ENCODE measurements at regions not wholly inside any gene's neighbourhood (a gene's known extent, or its start where the extent isn't known, plus 50 kb on each side); places are given as distances from the start of the nearest gene placed in this dataset.

- H3T11ph ChIP-seq (ENCODE audit: low read length) = no peak overlapping the region
- H2BK12ac ChIP-seq (ENCODE audit: insufficient read length, low read depth, low read length) = no peak overlapping the region
- Mint-ChIP-seq H3K4me3 (no peak overlapping the region), H3K27ac (peak overlapping the region in 1 of 3 experiments; percentile 56; a peak in 1 of 7 replicates), H3K4me1 (peaks cover 29 to 31% of the 10 kb centered on the region in 2 experiments), H3K9me3 (no peaks in the 10 kb centered on the region), H3K27me3 (ENCODE audit: low read depth) (no peaks in the 10 kb centered on the region), H3K36me3 (ENCODE audit: insufficient read depth in 1 of 3, low read depth in 3 of 3) (no peaks in the 10 kb centered on the region)
- no peak overlapping the region for H3K18ac ChIP-seq (ENCODE audit: insufficient read length, low read depth, low read length)
- H3K27me3 ChIP-seq (ENCODE audit: insufficient read depth, low read length) = no peaks in the 10 kb centered on the region
- H3K79me2 ChIP-seq (ENCODE audit: insufficient read depth, low read length) = no peaks in the 10 kb centered on the region
- no peak overlapping the region for H2AFZ ChIP-seq (ENCODE audit: low read length)
- no peak overlapping the region for H2BK15ac ChIP-seq (ENCODE audit: low read depth, low read length)
- H2BK20ac ChIP-seq (ENCODE audit: low read depth, low read length, poor library complexity, severe bottlenecking) = no peak overlapping the region
- no peak overlapping the region for H4K8ac ChIP-seq (replicated peaks; ENCODE audit: insufficient read length, low read depth, low read length)
- no peaks in the 10 kb centered on the region for H3K9me3 ChIP-seq (ENCODE audit: control insufficient read depth, low read depth, low read length)
- peak; percentile 34 for DNase-seq
- H4K20me1 ChIP-seq (ENCODE audit: control insufficient read depth, insufficient read depth, insufficient read length) = no peaks in the 10 kb centered on the region
- no peak overlapping the region for H4K91ac ChIP-seq (ENCODE audit: insufficient read length, low read depth, low read length)
- H3K4ac ChIP-seq (ENCODE audit: low read depth, low read length) = no peak overlapping the region
- no peak overlapping the region for H4K5ac ChIP-seq (ENCODE audit: insufficient read length, low read depth, low read length)
- WGBS (ENCODE audit: extremely low coverage, insufficient read length, low lambda C conversion rate) = no CpG with 5 or more reads among the region's 4 CpGs
- H3K4me2 ChIP-seq (ENCODE audit: insufficient read depth, insufficient read length, low read length) = no peak overlapping the region
- no peak overlapping the region for H3K27ac ChIP-seq (ENCODE audit: insufficient read length, low read depth, low read length)
- no peaks in the 10 kb centered on the region for H3K79me1 ChIP-seq (ENCODE audit: insufficient read depth, low read depth, low read length, poor library complexity, severe bottlenecking)
- H3K14ac ChIP-seq (ENCODE audit: insufficient read depth, low read length) = no peak overlapping the region
- H2BK120ac ChIP-seq (ENCODE audit: low read depth, low read length, poor library complexity, severe bottlenecking) = no peak overlapping the region
- no peak overlapping the region for H2AK5ac ChIP-seq (ENCODE audit: insufficient read length, low read length)
- H3K23me2 ChIP-seq (ENCODE audit: insufficient read length, low read depth, low read length, poor library complexity, severe bottlenecking) = no peaks in the 10 kb centered on the region
- no peak overlapping the region for H3K23ac ChIP-seq (ENCODE audit: insufficient read length, low read depth, low read length)
- H3K4me1 ChIP-seq (ENCODE audit: insufficient read depth, low read length) = peaks cover 9% of the 10 kb centered on the region
- TF ChIP-seq CTCF (conservative IDR thresholded peaks at IDR 0.05) = peak; percentile 51; the same call in 2 of the 3 replicates
- no peak overlapping the region for H3K9ac ChIP-seq (ENCODE audit: extremely low read depth, insufficient read length, low read length)
- H2BK5ac ChIP-seq (ENCODE audit: insufficient read length, low read length) = no peak overlapping the region
- H3K56ac ChIP-seq (ENCODE audit: insufficient read length, low read depth, low read length) = no peak overlapping the region
These were observed 203.6 kb downstream of the NOVA1 start for GRCh38 chr14:26394150-26394810.

Data from H9 (cell line).